Body of pancreas (tissue), 4 donors: ENCODE measurements at regions not wholly inside any gene's neighbourhood (a gene's known extent, or its start where the extent isn't known, plus 50 kb on each side); places are given as distances from the start of the nearest gene placed in this dataset.

ENCODE experiments used
- ATAC-seq: fragments of 150-250 bp; one replicate; pipeline ENCODE4 v1.9.1; 2016
- DNase-seq, 4 donors: peaks; one replicate each; pipeline ENCODE4 v3.0.0-alpha.2; 2019
- H3K27ac ChIP-seq, 4 donors: fragments of 200-600 bp; sonication (generic); 1 replicate in 3 of 4; 2 replicates in 1 of 4; pipeline versions ENCODE4 v1.5.1 to v1.6.1; 2016 to 2019; ENCODE audit warnings: mild to moderate bottlenecking in 1 of 4, mixed read lengths in 1 of 4, moderate library complexity in 1 of 4
- H3K27me3 ChIP-seq, 2 donors: fragments of 200-600 bp; sonication (generic); one replicate each; pipeline ENCODE4 v1.6.0; 2016; ENCODE audit warnings: mild to moderate bottlenecking in 1 of 2
- H3K36me3 ChIP-seq, 2 donors: fragments of 200-600 bp; sonication (generic); replicated peaks in 1 of 2; 2 replicates each; pipeline ENCODE4 v1.5.1; 2016; ENCODE audit warnings: low read depth in 2 of 2; ENCODE audit not compliant: insufficient read depth in 1 of 2
- H3K4me1 ChIP-seq: fragments of 200-600 bp; sonication (generic); one replicate; pipeline ENCODE4 v1.6.0; 2016
- H3K4me3 ChIP-seq, 2 donors: fragments of 200-600 bp; sonication (generic); 1 replicate in 1 of 2; 2 replicates in 1 of 2; pipeline ENCODE4 v1.5.1; 2016 to 2019
- H3K9me3 ChIP-seq, 3 donors: fragments of 200-600 bp; sonication (generic); 1 replicate in 2 of 3; 2 replicates in 1 of 3; pipeline ENCODE4 v1.5.1; 2016
- CTCF ChIP-seq, 7 experiments: fragments of 450-650 bp in 4 of 7; fragments of 200-600 bp in 3 of 7; sonication (generic) in 3 of 7; IDR thresholded peaks; one replicate each; pipeline ENCODE4 v1.5.1; 2016 to 2019; ENCODE audit warnings: antibody characterized with exemption in 7 of 7
- POLR2A ChIP-seq, 3 donors: fragments of 450-650 bp; IDR thresholded peaks; one replicate each; pipeline ENCODE4 v1.6.1; 2016; ENCODE audit warnings: antibody characterized with exemption in 3 of 3, mild to moderate bottlenecking in 2 of 3
- WGBS, 2 donors: methylation state at CpG; one replicate each; pipeline ENCODE4 v1.1.5; 2017; 5-methylcytosine and 5-hydroxymethylcytosine counted together
- intact Hi-C: fragments of 100-400 bp; cut with DNase I; formaldehyde crosslinking; loops from one replicate; pipeline ENCODE4 v1.15.1; 2023

GRCh38 chr10:128421371-128422160 lies 295.3 kb upstream of the MKI67 start:
- no peak overlapping the region for H3K4me3 ChIP-seq
- no peaks in the 10 kb centered on the region for H3K4me1 ChIP-seq
- no peaks in the 10 kb centered on the region for H3K9me3 ChIP-seq
- ATAC-seq (no peak), DNase-seq (no peak)
- no peak overlapping the region for H3K27ac ChIP-seq
- no peak for TF ChIP-seq POLR2A (IDR thresholded peaks at IDR 0.05)
- TF ChIP-seq CTCF (IDR thresholded peaks at IDR 0.05) = no peak
- WGBS, 2 donors = 45 to 55% methylated on average over 9 of the region's 9 CpGs
- H3K36me3 ChIP-seq = no peaks in the 10 kb centered on the region
- intact Hi-C loops = no loop called here
- H3K27me3 ChIP-seq = no peaks in the 10 kb centered on the region

- Histone ChIP-seq H3K36me3 (no peaks in the 10 kb centered on the region), H3K4me3 (no peak overlapping the region), H3K9me3 (no peaks in the 10 kb centered on the region), H3K27me3 (no peaks in the 10 kb centered on the region), H3K4me1 (no peaks in the 10 kb centered on the region), H3K27ac (no peak overlapping the region)
- DNase-seq (no peak), ATAC-seq (no peak)
- no peak for TF ChIP-seq POLR2A (IDR thresholded peaks at IDR 0.05)
- WGBS, 2 donors = 65 to 71% methylated on average over 13 of the region's 13 CpGs
- intact Hi-C loops = no loop called here
Measured at GRCh38 chr10:128422190-128422589, 296.0 kb upstream of the MKI67 start.

- no peaks in the 10 kb centered on the region for H3K4me1 ChIP-seq
- 74 to 76% methylated on average over 5 of the region's 5 CpGs for WGBS, 2 donors
- TF ChIP-seq POLR2A (IDR thresholded peaks at IDR 0.05) = no peak
- TF ChIP-seq CTCF (IDR thresholded peaks at IDR 0.05) = no peak
- no peaks in the 10 kb centered on the region for H3K9me3 ChIP-seq
- H3K36me3 ChIP-seq = no peaks in the 10 kb centered on the region
- intact Hi-C loops = no loop called here
- ATAC-seq = no peak
- no peak overlapping the region for H3K27ac ChIP-seq
- DNase-seq = no peak
- H3K4me3 ChIP-seq = no peak overlapping the region
- no peaks in the 10 kb centered on the region for H3K27me3 ChIP-seq
Measured at GRCh38 chr10:128422999-128423398, 296.8 kb upstream of the MKI67 start.

GRCh38 chr10:128429321-128429720 lies 303.1 kb upstream of the MKI67 start:
- Histone ChIP-seq H3K27ac (no peak overlapping the region), H3K27me3 (no peaks in the 10 kb centered on the region), H3K36me3 (no peaks in the 10 kb centered on the region), H3K9me3 (no peaks in the 10 kb centered on the region), H3K4me3 (no peak overlapping the region), H3K4me1 (no peaks in the 10 kb centered on the region)
- intact Hi-C loops = no loop called here
- 46 to 56% methylated on average over 10 of the region's 10 CpGs for WGBS, 2 donors
- ATAC-seq = no peak
- TF ChIP-seq POLR2A (IDR thresholded peaks at IDR 0.05) (no peak), CTCF (IDR thresholded peaks at IDR 0.05) (no peak)
- no peak for DNase-seq

- no peaks in the 10 kb centered on the region for H3K4me1 ChIP-seq
- H3K27me3 ChIP-seq = no peaks in the 10 kb centered on the region
- DNase-seq (no peak), ATAC-seq (no peak)
- no peaks in the 10 kb centered on the region for H3K36me3 ChIP-seq
- no peak overlapping the region for H3K4me3 ChIP-seq
- no peak for TF ChIP-seq POLR2A (IDR thresholded peaks at IDR 0.05)
- TF ChIP-seq CTCF (IDR thresholded peaks at IDR 0.05) = no peak
- WGBS, 2 donors = 32 to 41% methylated on average over 21 to 33 of the region's 33 CpGs
- H3K27ac ChIP-seq = no peak overlapping the region
- H3K9me3 ChIP-seq = no peaks in the 10 kb centered on the region
- intact Hi-C loops = no loop called here
Measured at GRCh38 chr10:128429835-128430513, 303.8 kb upstream of the MKI67 start.
